Fibroblast of peridontal ligament (primary cell): ENCODE measurements at regions not wholly inside any gene's neighbourhood (a gene's known extent, or its start where the extent isn't known, plus 50 kb on each side); places are given as distances from the start of the nearest gene placed in this dataset.
A peak's percentile ranks its signal among the peaks of the same experiment; 100 is the strongest.

Experiments used
- DNase-seq: peaks from one replicate; pipeline ENCODE4 v3.0.0-alpha.2; 2010; ENCODE audit errors: extremely low read depth

DNA sequence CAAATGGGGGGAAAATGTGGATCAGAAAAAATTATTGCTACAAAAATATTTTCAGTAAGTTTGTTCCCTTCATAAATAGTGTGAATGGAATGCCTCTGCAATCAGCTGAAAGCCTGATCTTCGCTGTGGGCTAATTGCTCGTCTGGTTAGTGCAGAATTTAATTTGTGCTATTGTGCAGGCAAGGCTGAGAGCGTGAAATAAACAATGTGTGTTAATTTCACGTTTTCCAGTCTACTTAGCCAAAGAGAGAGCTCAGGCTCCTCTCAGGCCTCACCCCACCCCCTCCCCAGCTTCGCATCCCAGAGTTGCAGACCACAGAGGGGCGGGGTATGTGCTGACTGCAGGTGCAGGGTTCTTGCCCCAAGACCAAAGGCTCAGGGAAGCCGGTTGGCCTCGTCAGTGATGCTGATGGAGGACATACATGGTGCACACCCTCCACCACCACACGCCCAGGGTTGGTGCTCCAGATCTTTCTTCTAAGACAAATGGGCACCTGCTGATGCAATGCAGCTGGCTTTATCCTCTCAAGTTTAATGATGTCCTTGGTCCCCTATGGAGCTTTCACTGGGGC, 302.6 kb upstream of the SLC14A2 start:
- no peak for DNase-seq

DNA sequence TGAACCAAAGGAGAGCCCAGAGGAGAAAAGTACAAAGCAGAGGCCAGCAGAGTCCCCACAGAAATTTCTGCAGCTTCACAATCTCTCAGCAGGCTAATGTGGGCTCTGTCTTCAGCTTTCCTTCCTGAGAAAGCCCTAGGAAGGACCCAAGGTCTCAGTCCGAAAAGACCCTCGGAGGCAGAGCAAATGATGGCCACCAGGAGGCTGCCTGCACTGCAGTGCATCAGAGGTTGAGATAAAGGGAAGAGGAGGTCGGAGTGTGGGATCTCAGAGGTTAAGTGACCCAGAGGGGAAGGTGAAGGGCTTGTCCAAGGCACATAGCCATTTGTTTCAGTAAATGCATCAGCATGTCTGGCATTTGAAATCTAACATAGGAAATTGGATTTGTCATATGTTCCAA, 299.1 kb upstream of the SLC14A2 start:
- no peak for DNase-seq

DNA sequence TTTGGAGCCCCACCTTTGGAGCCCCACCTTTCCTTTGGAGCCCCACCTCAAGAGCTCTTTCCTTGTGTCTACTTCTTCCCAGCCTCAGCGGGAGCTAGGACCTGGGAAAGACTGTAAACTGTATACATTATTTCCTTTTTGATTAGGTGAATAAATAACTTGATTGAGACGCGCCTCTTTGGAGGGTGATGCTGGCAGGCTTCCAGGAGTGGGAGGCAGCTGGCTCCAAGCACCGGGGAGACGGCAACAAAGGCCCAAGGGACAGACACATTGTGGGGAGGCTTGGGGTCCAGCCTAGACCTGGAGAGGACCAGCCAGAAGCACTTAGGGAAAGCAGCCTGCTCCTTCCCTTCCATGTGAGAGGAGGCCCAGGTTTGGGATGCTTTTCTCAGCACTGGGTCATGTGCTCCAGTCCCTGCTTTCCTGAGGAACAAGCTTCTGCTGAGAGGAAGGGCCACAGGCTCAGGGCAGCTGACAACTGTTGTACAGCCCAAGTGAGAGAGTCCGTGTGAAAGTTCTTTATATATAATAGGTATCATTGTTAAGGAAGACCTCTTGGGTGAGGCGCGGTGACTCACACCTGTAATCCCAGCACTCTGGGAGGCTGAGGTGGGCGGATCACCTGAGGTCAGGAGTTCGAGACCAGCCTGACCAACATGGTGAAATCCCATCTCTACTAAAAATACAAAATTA, 297.2 kb upstream of the SLC14A2 start:
- no peak for DNase-seq

DNA sequence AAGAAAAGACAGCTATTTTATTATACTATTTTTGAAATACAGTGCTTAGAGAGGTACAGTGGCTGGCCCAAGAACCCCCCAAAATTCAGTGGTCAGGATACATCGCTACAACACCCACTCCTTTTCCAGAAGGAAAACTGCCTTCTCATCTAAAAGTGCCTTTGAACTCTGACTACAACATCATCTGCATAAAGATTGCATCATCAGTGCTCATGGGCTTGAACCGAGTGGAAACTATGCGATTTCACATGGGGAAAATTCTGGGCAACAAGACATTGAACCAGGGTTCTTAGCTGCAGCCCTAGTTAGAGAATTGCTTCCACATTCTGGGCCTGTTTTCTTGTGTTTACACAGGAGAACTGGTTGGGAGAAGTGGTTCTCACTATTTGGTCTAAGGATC, 294.6 kb upstream of the SLC14A2 start:
- peak; percentile 84 for DNase-seq

DNA sequence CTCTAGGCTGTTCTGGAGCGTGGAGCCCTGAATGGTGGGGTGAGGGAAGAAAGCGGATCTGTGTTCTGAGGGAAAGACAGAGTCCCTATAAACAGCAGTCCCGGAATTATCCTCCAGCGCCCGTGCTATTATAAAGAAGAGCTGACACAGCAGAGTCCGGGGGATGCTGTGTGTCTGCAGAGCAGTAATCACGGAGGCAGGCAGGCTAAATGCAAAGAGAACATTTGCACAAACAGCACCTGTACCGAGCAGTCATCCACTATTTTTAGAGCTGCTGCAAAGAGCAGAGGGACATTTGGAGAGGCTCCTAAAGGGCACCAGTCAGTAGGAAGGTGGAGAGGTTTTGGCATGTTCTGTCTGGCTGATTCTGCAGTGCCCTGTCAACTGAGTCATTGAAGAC, 293.8 kb upstream of the SLC14A2 start:
- no peak for DNase-seq

DNA sequence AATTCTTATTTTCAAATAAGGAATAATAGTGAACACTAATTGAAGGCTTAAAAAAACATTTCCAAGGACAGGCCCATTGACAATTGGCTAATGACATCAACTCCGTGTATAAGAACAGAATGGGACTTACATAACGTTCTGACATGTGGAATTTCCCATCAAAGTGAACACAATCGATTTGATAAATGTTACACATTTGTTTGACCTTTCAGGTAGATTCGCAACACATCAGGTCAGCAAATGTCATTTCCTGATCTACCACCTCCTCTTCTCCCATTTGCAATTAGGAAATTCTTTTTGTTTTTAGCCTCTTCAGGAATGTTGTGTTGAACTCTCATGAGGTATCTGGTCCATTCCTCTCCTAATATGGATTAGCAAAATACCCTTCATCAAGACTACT, 292.9 kb upstream of the SLC14A2 start:
- no peak for DNase-seq

DNA sequence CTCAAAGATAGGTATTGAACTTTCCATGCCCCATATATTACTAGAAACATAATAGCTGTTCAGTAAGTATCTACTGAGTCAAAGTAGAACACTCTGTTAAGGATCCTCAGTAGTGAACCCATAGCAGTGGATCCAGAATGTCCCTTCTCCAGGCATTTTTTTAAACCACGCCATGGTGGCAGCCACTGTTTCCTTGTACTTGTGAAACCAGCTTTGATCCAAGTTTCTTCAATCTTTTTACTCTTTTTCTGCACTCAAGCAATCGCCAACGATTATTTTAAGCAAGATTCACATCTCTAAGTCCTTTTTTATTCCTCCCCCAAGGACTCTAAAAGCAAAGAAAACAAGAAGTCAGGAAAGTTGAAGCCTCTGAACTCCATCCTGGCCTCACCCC, 291.2 kb upstream of the SLC14A2 start:
- DNase-seq, result no peak

DNA sequence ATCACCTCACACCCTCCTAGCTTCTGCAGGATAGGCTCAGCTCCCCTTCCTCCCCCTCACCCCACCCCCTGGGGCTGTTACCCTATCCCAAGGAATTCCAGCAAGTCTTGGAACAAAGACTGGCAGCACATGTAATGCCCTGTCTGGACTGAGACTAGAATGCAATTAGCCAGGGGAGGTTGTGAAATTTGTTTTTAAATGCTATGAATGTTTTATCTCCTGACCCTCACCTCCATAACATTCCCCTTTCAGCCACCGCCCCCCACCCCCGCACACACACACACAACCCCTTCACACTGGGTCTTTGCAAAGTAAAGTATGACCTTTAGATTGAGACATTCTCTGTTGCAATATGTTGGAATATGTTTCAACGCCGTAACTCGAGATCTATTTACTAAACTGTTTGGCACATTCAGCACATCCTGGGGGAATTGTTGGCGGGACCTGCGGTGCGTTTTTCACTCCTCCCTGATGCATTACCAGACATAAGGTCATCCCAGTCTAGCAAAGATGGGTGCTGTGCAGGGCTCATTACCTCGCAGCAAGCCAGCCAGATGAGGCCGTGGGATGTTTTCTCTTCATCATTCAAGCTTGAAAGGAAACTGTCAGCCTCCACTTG, 290.7 kb upstream of the SLC14A2 start:
- peak; percentile 97 for DNase-seq

DNA sequence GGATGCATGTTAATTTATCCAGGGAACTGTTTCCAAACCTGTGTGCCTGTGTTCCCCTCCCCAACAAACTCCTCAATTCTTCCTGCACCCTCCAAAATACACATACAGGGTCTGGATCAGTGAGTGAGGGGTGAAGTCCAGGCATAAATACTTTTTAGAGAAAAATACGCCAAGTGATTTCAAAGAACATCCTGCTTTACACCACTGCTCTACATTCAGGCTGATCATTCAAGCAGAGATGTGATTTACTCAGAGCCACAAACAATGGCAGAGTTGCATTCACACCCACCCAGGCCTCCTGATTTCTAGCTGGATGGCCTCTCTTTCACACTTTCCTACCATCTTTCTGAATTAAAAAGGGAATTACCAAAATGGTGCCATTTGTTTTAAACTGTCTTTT, 289.5 kb upstream of the SLC14A2 start:
- no peak for DNase-seq

DNA sequence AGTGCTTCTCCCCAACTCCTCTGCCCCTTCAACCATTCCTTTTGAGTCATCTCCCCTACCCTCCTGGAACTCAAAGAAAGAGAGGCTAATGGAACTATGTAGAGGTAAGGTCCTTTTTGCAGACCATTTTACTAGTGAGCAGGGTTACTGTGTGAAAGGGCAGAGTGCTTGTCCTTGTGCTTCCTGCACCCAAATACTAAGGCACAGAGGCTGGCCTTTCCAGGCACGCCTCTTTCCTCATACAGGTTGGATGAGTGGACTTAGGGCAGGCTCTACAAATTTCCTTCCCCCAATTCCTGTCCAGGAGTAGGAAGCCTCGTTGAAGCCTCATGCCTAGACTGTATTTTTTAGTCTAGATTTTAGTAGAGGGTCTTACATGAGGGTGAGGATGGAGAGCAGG, 288.8 kb upstream of the SLC14A2 start:
- no peak for DNase-seq

DNA sequence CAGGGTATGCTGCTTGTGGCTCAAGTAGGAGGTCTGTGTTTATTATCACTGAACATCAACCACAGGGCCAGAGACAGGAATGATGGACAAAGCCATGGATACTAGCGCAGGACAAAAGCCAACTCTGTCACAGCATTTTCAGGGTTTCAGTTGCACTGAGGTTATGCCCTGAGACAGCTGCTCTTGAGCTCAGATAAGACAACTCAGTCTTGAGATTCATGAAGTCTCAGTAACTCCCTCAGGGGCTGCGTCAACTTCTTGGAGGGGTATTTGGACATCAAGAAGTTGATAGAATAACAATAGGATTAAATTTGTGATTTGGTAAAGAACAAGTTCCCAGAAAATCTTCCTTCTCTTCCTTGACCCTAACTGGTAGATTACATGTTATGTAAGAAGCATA, 287.0 kb upstream of the SLC14A2 start:
- no peak for DNase-seq

DNA sequence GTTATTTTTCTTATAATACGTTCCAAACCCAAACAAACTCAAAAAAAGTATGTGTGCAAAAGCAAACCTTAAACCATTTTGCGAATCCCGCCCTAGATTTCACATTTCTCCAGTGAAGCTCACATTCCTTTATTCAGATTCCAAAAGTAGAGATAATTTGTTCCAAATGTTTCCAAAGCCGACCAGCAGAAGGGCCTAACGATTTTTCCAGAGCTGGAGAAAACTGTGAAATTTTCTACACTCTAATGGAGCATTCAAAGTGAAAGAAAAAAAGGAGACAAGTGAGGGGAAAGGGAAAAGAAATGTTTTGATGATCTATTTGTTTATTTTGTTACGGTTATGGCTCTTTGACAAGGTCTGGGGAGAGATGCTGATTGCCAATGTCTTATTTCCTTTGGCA, 286.5 kb upstream of the SLC14A2 start:
- DNase-seq, result peak; percentile 95

DNA sequence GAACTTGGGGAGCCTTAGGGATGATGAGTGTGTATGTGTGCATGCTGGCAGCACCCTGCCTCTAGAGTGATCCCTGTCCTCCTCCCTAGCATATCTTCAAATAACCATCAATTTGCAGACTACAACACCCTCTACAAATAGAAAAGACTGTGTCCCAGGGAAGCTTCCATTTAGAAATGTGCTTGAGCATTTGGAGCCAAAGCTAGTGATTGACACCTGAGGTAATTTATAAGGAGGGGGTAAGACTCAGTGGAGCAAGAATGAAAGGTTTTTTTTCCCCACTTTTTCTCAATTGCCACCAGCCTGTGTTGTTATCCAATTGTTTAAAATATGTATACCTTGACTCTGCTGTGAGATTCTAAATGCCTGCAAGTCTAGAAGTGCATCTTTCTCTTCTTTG, 286.0 kb upstream of the SLC14A2 start:
- no peak for DNase-seq

DNA sequence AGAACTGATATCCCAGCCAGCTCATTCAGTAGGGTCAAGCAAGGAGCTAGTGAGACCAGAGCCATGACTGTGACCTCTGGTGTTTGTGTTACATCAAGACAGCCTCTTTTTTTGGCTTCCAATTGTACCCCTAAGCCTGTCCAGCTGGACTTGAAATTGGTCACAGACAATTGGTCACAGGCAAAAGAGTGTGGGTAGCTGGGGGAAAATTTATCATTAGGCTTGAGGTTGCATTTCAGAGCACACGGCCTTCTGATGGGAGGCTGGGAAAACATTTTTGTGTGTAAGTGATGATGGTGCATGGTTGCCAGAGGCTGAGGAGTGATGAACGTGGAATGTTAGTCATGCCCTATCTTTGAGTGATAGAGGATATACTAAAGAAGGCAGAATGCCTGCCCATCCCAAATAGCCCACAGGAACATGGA, 285.1 kb upstream of the SLC14A2 start:
- DNase-seq, result peak; percentile 69

DNA sequence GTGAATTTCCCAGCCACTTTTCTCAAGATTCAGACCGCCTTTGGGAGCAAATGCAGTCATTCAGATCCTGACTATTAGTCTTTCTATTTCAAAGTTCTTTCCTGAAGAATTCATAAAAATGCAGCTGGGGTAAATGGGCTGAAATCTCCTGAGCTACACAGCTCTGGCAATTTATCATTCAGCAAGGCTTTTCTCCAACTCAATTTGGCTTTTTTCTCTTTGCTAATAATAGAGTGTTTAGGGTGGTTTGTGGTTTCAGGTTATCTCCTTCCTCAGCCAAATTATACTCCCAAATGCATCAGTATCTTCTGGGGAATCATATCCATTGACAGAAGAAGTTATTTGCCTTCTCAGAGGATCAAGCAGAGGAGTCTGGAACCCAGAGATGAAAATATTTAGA, 282.4 kb upstream of the SLC14A2 start:
- no peak for DNase-seq

DNA sequence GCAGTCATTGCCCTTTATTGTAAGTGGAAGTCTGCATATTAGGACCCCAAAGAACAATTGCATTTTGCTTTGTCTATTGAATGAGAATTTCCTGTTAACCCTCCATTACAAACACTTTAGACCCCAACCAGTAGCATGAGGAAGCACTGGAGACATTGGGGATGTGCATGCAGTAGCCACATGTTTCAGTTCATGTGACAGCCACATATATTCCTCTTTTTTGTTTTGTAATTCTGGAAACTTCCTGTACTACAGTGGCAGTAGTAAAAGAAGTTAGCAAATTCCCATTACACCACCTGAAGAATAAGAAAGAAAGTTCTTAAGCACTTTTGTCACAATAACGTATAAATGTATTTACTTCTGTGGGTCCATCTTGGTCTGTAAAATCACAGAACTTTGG, 281.1 kb upstream of the SLC14A2 start:
- no peak for DNase-seq

DNA sequence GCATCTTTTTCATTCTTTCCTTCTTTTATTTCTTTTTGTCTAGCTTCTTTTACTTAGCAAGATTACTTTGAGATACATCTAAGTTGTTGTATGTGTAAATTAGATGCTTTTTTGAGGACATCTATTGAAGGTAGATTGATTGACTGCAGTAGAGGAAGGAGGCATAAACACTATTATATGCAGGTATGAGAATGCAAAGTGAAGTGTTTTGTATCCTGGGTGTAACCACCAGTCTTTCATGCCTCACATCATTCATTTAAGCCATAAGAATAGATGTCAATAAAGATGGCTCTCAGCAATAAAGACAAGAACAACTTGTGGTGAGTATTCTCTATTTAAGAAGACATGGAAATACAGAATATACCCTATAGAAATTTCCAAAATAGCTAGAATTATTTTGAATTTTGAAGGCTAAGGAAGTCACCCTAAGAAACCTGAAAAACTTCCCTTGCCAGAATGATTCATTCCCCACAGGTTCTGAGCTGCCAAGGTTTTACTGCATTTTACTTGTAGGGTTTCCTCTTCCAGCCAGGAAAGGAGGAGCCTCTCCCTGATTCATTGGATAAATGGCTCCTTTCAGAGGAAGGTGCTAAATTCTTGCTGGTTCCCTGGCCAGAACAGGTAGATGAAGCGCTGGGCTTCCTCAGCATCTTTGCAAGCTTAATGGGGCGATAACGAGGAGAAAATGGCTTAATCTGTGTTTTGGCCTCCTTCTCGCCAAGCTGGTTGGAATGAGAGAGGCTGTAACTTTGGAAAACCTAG, 279.8 kb upstream of the SLC14A2 start:
- no peak for DNase-seq

DNA sequence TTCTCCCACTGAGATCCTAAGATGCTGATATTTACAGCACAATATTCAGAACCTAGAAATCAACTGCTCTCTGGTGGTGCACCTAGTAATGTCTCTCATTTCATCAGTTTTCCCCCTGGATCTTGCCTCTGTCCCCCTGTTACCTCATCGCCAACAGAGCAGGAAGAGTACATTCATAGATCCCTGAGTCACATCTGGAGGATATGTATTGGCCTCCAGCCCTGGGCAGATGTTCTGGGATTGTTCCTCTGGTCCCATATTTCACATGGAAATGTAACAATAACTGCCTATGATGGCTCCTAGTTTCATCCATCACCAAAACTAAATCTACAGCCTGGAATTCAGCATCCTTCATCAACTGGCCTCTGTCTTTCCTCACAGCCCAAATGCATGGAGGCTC, 278.8 kb upstream of the SLC14A2 start:
- DNase-seq, result no peak

DNA sequence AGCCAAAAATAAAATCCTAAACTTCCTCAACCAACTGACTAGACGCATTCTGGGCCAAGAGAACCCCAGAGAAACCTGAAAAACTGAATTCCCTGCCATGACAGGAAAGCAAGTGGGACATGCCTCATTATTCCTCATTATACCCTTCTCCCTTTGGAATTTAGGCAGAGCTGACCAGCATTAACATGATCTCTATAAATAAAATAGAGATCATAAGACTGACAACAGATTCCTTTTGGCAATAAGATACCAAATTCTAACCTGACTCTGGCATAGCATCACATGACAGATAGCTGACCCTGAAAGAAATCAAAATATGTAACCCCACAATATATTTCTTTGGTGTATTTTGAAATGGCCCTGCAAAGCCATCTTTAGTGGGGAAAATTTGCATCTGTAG, 277.8 kb upstream of the SLC14A2 start:
- DNase-seq, result no peak

DNA sequence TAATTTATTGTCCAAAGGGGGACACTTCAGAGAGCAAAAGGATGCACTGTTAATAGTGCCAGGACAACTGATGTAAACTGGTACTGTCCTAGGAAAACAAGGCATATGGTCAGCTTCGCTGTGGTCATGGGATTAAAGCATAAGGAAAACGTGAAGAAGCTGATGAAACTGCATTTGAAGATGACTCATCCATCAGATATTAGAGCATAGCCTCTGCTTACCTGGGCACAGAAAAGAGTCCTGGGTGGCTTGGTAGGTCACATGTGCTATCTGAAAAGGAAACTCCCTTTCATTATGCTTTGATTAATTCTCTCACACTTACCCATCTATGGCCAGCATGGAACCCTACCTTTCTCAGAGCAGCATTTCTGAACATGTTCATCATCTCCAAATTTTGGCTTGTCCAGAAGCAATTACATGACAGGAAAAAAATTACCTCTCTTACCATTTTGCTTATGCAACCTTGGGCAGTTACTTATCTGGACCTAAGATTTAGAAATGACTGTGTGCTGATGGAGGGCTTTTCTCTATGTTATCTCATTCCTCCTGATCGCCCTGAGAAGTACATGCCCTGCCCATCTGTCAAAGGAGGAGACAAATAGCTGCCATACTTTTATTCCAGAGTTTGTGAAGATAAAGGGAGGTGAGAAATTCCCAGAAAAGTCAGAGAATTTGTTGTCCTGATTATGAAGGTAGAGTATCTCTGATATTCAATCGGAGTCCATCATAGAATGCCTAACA, 275.3 kb upstream of the SLC14A2 start:
- DNase-seq, result no peak

DNA sequence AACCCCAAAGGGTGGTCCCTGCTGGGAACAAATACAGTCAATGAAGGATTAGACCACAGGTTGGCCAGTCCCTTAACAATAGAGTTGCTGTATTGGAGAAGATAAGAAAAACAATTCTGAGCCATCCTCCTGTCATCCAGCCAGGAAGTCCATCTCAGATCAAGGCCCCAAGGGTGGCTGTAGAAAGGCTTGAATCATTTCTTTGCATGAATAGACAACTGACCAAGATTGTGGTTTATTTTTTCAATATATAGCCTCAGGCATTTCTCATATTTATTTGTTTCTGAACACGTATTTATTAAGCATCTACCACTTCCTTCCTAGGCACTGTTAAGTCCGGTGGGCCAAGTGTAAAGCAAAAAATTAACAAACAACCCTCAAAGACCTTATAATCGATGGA, 274.4 kb upstream of the SLC14A2 start:
- no peak for DNase-seq

DNA sequence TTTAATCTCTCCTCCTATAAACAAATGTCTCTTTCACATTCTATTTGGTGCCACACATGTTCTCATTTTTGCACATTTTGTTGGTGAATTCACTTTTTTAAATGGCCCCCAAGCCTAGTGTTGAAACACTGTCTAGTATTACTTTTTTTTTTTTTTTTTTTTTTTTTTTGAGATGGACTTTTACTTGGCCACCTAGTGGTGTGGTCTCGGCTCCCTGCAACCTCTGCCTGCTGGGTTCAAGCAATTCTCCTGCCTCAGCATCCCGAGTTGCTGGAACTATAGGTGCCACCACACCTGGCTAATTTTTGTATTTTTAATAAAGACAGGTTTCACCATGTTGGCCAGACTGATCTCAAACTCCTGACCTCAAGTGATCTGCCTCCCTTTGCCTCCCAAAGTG, 273.8 kb upstream of the SLC14A2 start:
- no peak for DNase-seq
